ENCODE measurements at regions not wholly inside any gene's neighbourhood (a gene's known extent, or its start where the extent isn't known, plus 50 kb on each side); places are given as distances from the start of the nearest gene placed in this dataset.

DNA sequence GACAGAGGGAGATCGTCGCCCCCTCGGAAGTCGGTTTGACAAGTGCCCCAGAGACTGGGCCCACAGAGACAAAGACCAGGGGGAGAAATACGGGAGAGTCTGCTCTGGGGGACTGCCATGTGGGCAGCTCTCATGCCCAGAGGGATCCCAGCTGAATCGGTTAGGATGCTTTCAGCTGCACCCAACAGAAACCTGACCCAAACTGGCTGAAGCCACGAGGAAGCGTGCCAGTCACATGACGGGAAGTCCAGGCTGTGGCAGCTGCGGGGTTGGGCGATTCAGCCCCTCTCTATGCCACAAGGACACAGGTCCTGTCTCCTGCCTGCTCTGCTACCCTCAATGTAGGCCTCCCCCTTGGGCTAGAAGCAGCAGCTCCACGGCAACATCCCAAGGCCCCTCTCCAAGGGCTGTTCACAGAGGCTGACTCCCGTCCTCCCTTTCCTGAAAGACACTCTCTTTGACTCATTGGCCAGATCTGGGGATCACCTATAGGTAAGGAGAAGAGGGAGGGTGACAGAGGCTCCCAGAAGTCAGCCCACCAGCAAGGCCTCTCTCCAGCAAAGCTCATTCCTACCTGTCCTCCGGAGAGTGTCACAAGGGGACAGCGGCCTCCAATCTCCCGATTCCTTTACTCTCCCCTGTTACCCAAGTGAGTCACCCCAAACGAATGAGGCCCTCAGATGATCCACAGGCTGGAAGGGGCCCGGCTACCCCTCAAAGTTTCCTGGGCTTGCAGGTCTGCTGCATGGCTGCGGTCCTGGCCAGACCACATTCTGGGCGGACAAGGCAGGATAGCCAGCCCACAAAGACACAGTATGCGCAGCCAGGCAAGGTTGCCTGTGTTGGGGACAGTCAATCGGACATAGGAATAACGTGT is 75.8 kb downstream of the RBFOX3 start:
- TF ChIP-seq, protein P1, sequence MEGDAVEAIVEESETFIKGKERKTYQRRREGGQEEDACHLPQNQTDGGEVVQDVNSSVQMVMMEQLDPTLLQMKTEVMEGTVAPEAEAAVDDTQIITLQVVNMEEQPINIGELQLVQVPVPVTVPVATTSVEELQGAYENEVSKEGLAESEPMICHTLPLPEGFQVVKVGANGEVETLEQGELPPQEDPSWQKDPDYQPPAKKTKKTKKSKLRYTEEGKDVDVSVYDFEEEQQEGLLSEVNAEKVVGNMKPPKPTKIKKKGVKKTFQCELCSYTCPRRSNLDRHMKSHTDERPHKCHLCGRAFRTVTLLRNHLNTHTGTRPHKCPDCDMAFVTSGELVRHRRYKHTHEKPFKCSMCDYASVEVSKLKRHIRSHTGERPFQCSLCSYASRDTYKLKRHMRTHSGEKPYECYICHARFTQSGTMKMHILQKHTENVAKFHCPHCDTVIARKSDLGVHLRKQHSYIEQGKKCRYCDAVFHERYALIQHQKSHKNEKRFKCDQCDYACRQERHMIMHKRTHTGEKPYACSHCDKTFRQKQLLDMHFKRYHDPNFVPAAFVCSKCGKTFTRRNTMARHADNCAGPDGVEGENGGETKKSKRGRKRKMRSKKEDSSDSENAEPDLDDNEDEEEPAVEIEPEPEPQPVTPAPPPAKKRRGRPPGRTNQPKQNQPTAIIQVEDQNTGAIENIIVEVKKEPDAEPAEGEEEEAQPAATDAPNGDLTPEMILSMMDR (IDR thresholded peaks at IDR 0.05): no peak
- TF ChIP-seq POLR2A (IDR thresholded peaks at IDR 0.05): no peak

Measured in tibial nerve (tissue), 3 donors.